Panc1 (cell line): ENCODE measurements at regions not wholly inside any gene's neighbourhood (a gene's known extent, or its start where the extent isn't known, plus 50 kb on each side); places are given as distances from the start of the nearest gene placed in this dataset.

Experiments used
- ATAC-seq: fragments of 200-7000 bp; cut with Tn5 transposase; 2 replicates; pipeline ENCODE4 v1.9.1; 2020; ENCODE audit warnings: mild to moderate bottlenecking, moderate library complexity
- BruUV-seq: library from RNA; stranded (reverse); fragments of 400-500 nt; replicated peaks from 2 replicates; lab custom pipeline; 2021; lab: Mats Ljungman, UMichigan
- CTCF ChIA-PET: fragments of 300-600 bp; sonication (Branson Sonifier 250); formaldehyde crosslinking; loops from one replicate; lab custom pipeline; 2022; ENCODE audit warnings: antibody characterized with exemption; lab: Charles Lee
- POLR2A ChIA-PET: fragments of 300-600 bp; sonication (Branson Sonifier 250); formaldehyde crosslinking; loops from one replicate; lab custom pipeline; 2022; ENCODE audit warnings: antibody characterized with exemption; lab: Charles Lee
- DNase-seq: peaks from one replicate; pipeline ENCODE4 v3.0.0-alpha.2; 2010; ENCODE audit warnings: low read depth, low spot score
- H3K27ac ChIP-seq: 2 replicates; pipeline ENCODE4 v1.5.1; 2011; ENCODE audit warnings: mild to moderate bottlenecking, low read length, inconsistent platforms
- H3K27me3 ChIP-seq: fragments of 200-500 bp; sonication (Bioruptor generic); 2 replicates; pipeline ENCODE4 v1.6.0; 2014; ENCODE audit warnings: low read length, inconsistent platforms; ENCODE audit not compliant: control insufficient read depth, insufficient read depth
- H3K36me3 ChIP-seq: fragments of 200-500 bp; sonication (Bioruptor generic); 2 replicates; pipeline ENCODE4 v1.5.1; 2014; ENCODE audit warnings: inconsistent platforms, mild to moderate bottlenecking, low read length, moderate library complexity; ENCODE audit not compliant: control insufficient read depth, insufficient read depth
- H3K4me1 ChIP-seq: 2 replicates; pipeline ENCODE4 v1.5.1; 2011; ENCODE audit warnings: inconsistent platforms, mild to moderate bottlenecking, low read length, moderate library complexity; ENCODE audit not compliant: control insufficient read depth, insufficient read depth
- H3K4me3 ChIP-seq, 2 experiments: 2 replicates each; pipeline ENCODE4 v1.5.1; 2011 to 2012; ENCODE audit warnings: low read depth in 2 of 2, low read length in 2 of 2, mild to moderate bottlenecking in 2 of 2, inconsistent platforms in 1 of 2, moderate library complexity in 1 of 2
- H3K9me3 ChIP-seq: fragments of 200-500 bp; sonication (Bioruptor generic); 2 replicates; pipeline ENCODE4 v1.5.1; 2014; ENCODE audit warnings: low read depth, mild to moderate bottlenecking, inconsistent platforms, low read length, moderate library complexity; ENCODE audit not compliant: control insufficient read depth, insufficient read depth
- POLR2AphosphoS5 ChIP-seq: IDR thresholded peaks from 2 replicates; pipeline ENCODE4 v1.6.1; 2012; ENCODE audit warnings: mild to moderate bottlenecking, low read depth, low read length, moderate library complexity
- SIN3A ChIP-seq: IDR thresholded peaks from 2 replicates; pipeline ENCODE4 v1.6.1; 2012; ENCODE audit warnings: low read depth, mild to moderate bottlenecking, low read length, moderate library complexity, borderline replicate concordance; ENCODE audit not compliant: insufficient read depth
- TCF7L2 ChIP-seq: IDR thresholded peaks from 2 replicates; pipeline ENCODE4 v1.6.1; 2011; ENCODE audit warnings: mild to moderate bottlenecking, low read depth, low read length, inconsistent platforms
- in situ Hi-C: cut with HindIII; loops from 2 replicates; pipeline ENCODE4 v1.10.0; 2016; ENCODE audit warnings: low sequenced_read_pairs, low pct_unique_long_range_greater_than_20kb
- intact Hi-C: fragments of 100-400 bp; cut with micrococcal nuclease; formaldehyde crosslinking; loops from one replicate; pipeline ENCODE4 v1.10.0; 2022; ENCODE audit not compliant: unreplicated experiment
- TF ChIP-seq, protein P1 (sequence below): fragments of 450-650 bp; IDR thresholded peaks from 2 replicates; pipeline ENCODE4 v1.5.1; 2017; ENCODE audit warnings: mild to moderate bottlenecking
- TF ChIP-seq, protein P2 (sequence below), 2 experiments: IDR thresholded peaks; 2 replicates each; pipeline ENCODE4 v1.6.1; 2011 to 2012; ENCODE audit warnings: low read depth in 2 of 2, control low read depth in 1 of 2, low read length in 1 of 2, mild to moderate bottlenecking in 1 of 2, moderate library complexity in 1 of 2; ENCODE audit not compliant: insufficient read depth in 1 of 2

DNA sequence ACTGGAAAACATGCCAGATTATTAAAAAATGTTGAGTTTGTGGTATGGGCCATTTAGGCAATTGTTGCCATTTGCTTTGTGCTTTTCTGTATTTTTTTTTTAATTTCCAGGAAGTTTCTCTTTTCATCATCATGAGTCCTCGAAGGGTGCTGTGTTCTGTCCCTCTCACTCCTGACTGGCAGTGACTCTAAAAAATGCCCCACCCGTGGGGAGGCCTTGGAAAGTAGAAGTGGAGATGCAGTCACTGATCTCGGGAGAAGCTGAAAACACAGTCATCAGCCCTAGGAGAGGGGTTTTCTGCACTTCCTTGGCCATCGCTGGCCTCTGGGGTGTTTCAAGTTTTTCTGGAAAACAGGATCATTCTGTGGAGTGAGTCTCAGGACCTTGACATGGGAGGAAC lies 98.5 kb upstream of the GRK3 start:
- ChIA-PET POLR2A (no interaction called here), CTCF (no interaction called here)
- ATAC-seq, result no peak
- Histone ChIP-seq H3K27ac (no peak overlapping the region), H3K9me3 (no peaks in the 10 kb centered on the region), H3K4me1 (no peaks in the 10 kb centered on the region), H3K36me3 (no peaks in the 10 kb centered on the region; the same call in 1 of the 2 replicates), H3K27me3 (no peaks in the 10 kb centered on the region), H3K4me3 (no peak overlapping the region)
- in situ Hi-C loops (no loop called here), intact Hi-C loops (loop anchor here (10.0 kb wide), 1 partner anchor 309 kb away; no protein-coding TSS in a partner anchor)
- DNase-seq, result no peak
- no TSS peak for BruUV-seq
- TF ChIP-seq POLR2AphosphoS5, result no peak

DNA sequence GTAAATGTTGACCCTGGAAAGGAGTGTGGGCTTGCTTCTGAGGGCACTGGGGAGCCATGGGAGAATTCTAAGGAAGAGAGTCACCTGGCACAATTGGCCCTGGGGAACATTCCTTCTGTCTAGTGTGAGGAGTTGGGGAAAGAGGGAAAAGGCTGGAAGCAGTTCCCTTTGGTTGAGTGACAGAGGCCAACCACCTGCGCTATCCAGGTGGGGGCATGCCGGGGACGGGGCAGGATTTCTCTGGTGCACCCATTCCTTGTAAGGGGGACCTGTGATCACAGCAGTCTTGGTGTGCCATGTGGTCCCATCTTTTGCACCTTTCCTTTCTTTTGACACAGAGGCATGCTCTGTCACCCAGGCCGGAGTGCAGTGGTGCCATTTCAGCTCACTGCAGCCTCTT lies 92.1 kb upstream of the GRK3 start:
- in situ Hi-C loops (no loop called here), intact Hi-C loops (no loop called here)
- Histone ChIP-seq H3K4me1 (no peaks in the 10 kb centered on the region), H3K36me3 (no peaks in the 10 kb centered on the region), H3K27ac (no peak overlapping the region), H3K27me3 (no peaks in the 10 kb centered on the region), H3K9me3 (no peaks in the 10 kb centered on the region), H3K4me3 (no peak overlapping the region)
- CTCF ChIA-PET, result no interaction called here
- no peak for DNase-seq
- POLR2A ChIA-PET, result no interaction called here
- TF ChIP-seq, protein P1, sequence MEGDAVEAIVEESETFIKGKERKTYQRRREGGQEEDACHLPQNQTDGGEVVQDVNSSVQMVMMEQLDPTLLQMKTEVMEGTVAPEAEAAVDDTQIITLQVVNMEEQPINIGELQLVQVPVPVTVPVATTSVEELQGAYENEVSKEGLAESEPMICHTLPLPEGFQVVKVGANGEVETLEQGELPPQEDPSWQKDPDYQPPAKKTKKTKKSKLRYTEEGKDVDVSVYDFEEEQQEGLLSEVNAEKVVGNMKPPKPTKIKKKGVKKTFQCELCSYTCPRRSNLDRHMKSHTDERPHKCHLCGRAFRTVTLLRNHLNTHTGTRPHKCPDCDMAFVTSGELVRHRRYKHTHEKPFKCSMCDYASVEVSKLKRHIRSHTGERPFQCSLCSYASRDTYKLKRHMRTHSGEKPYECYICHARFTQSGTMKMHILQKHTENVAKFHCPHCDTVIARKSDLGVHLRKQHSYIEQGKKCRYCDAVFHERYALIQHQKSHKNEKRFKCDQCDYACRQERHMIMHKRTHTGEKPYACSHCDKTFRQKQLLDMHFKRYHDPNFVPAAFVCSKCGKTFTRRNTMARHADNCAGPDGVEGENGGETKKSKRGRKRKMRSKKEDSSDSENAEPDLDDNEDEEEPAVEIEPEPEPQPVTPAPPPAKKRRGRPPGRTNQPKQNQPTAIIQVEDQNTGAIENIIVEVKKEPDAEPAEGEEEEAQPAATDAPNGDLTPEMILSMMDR, result no peak
- TF ChIP-seq SIN3A (no peak), TCF7L2 (no peak), POLR2AphosphoS5 (no peak)
- TF ChIP-seq, protein P2, sequence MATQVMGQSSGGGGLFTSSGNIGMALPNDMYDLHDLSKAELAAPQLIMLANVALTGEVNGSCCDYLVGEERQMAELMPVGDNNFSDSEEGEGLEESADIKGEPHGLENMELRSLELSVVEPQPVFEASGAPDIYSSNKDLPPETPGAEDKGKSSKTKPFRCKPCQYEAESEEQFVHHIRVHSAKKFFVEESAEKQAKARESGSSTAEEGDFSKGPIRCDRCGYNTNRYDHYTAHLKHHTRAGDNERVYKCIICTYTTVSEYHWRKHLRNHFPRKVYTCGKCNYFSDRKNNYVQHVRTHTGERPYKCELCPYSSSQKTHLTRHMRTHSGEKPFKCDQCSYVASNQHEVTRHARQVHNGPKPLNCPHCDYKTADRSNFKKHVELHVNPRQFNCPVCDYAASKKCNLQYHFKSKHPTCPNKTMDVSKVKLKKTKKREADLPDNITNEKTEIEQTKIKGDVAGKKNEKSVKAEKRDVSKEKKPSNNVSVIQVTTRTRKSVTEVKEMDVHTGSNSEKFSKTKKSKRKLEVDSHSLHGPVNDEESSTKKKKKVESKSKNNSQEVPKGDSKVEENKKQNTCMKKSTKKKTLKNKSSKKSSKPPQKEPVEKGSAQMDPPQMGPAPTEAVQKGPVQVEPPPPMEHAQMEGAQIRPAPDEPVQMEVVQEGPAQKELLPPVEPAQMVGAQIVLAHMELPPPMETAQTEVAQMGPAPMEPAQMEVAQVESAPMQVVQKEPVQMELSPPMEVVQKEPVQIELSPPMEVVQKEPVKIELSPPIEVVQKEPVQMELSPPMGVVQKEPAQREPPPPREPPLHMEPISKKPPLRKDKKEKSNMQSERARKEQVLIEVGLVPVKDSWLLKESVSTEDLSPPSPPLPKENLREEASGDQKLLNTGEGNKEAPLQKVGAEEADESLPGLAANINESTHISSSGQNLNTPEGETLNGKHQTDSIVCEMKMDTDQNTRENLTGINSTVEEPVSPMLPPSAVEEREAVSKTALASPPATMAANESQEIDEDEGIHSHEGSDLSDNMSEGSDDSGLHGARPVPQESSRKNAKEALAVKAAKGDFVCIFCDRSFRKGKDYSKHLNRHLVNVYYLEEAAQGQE (IDR thresholded peaks at IDR 0.05; ENCODE audit: insufficient read depth in 1 of 2, low read depth in 2 of 2, low read length in 1 of 2), result no peak
- no peak for ATAC-seq
- BruUV-seq, result no TSS peak

DNA sequence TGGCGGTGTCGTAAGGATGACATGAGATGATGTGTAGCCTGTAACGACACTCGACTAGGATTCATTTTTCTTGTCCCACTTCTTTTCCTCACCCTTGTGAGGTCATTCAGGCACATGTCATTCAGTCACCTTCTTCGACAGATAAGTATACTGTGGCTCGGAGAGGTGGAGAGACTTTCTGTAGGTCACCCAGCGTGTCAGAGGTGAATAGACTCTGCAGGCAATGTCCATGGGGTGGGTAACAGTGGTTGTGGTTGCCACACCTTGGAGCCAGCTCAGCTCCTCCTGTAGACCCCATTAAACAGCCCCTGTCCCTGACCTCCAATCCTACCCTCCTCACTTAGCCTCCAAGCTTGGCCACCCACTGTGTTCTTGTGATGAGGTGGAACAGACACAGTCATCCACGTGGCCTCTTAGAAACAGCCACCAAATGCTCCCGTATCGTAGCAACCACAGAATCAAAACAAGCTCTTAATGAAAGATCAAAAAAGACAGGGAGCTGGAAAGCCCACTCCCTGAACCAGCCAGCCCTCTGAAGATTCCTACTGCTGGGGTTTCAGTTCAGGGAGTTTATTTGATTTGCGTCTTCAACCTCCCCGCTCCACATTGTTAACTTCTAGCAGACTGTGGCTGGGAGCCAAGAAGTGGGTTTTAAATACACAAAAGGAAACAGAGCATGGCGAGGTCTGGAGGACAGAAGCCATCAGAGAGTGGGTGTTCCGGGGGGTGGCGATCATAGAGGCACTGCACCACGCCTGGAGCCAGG lies 89.0 kb upstream of the GRK3 start:
- Histone ChIP-seq H3K9me3 (no peaks in the 10 kb centered on the region), H3K27ac (no peak overlapping the region), H3K27me3 (no peaks in the 10 kb centered on the region), H3K4me1 (no peaks in the 10 kb centered on the region), H3K4me3 (no peak overlapping the region), H3K36me3 (no peaks in the 10 kb centered on the region)
- ATAC-seq, result no peak
- CTCF ChIA-PET, result no interaction called here
- no peak for DNase-seq
- POLR2A ChIA-PET, result no interaction called here
- in situ Hi-C loops (no loop called here), intact Hi-C loops (no loop called here)
- no TSS peak for BruUV-seq
- TF ChIP-seq, protein P1, result no peak
- TF ChIP-seq, protein P2 (IDR thresholded peaks at IDR 0.05; ENCODE audit: insufficient read depth in 1 of 2, low read depth in 2 of 2, low read length in 1 of 2), result no peak
- TF ChIP-seq POLR2AphosphoS5 (no peak), SIN3A (no peak), TCF7L2 (no peak)
